ENCODE measurements at regions not wholly inside any gene's neighbourhood (a gene's known extent, or its start where the extent isn't known, plus 50 kb on each side); places are given as distances from the start of the nearest gene placed in this dataset.

- TF ChIP-seq, protein P1, sequence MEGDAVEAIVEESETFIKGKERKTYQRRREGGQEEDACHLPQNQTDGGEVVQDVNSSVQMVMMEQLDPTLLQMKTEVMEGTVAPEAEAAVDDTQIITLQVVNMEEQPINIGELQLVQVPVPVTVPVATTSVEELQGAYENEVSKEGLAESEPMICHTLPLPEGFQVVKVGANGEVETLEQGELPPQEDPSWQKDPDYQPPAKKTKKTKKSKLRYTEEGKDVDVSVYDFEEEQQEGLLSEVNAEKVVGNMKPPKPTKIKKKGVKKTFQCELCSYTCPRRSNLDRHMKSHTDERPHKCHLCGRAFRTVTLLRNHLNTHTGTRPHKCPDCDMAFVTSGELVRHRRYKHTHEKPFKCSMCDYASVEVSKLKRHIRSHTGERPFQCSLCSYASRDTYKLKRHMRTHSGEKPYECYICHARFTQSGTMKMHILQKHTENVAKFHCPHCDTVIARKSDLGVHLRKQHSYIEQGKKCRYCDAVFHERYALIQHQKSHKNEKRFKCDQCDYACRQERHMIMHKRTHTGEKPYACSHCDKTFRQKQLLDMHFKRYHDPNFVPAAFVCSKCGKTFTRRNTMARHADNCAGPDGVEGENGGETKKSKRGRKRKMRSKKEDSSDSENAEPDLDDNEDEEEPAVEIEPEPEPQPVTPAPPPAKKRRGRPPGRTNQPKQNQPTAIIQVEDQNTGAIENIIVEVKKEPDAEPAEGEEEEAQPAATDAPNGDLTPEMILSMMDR (IDR thresholded peaks at IDR 0.05; ENCODE audit: borderline replicate concordance, extremely low read depth, low read length, poor library complexity, severe bottlenecking) = no peak
- no peak for TF ChIP-seq EZH2 (IDR thresholded peaks at IDR 0.05; ENCODE audit: borderline replicate concordance, low read depth, low read length, severe bottlenecking)
Measured at GRCh38 chr2:120678251-120678650, 57.4 kb upstream of the GLI2 start.
